ENCODE measurements at regions not wholly inside any gene's neighbourhood (a gene's known extent, or its start where the extent isn't known, plus 50 kb on each side); places are given as distances from the start of the nearest gene placed in this dataset.

DNA sequence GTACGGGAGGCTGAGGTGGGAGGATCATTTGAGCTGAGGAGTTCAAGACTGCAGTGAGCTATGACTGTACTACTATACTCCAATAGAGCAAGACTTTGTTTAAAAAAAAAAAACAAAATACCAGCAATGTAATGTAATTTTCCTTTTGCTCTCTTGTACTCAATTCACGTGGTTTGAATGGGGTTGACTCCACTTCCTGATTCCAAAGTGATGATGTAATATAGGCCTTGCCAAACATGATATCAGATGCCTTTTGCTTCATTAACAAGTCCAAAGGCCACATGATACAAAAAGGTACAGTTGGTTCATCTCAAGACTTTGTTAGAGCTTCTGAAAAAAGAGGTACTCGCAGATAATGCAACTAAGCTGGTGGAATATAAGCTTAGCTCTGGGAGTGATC is 321.8 kb downstream of the ZEB2 start:
- Histone ChIP-seq H2AFZ (ENCODE audit: low read length) (no peak overlapping the region), H3K9me3 (ENCODE audit: low read length) (no peaks in the 10 kb centered on the region), H3K4me3 (ENCODE audit: low read length) (no peak overlapping the region), H4K20me1 (ENCODE audit: insufficient read depth, low read depth, low read length) (no peaks in the 10 kb centered on the region), H3K4me1 (ENCODE audit: low read length) (peaks cover 42% of the 10 kb centered on the region), H3K27ac (ENCODE audit: low read length) (no peak overlapping the region), H3K27me3 (ENCODE audit: low read length) (no peaks in the 10 kb centered on the region), H3K9me2 (replicated peaks; ENCODE audit: insufficient read depth, low read length) (no peaks in the 10 kb centered on the region), H3K79me2 (ENCODE audit: low read length) (peaks cover 39% of the 10 kb centered on the region), H3K36me3 (ENCODE audit: insufficient read depth, low read length) (no peaks in the 10 kb centered on the region), H3K4me2 (ENCODE audit: low read depth, low read length, poor library complexity, severe bottlenecking) (no peak overlapping the region), H3K9ac (ENCODE audit: low read length) (no peak overlapping the region)
- DNase-seq = no peak

DNA sequence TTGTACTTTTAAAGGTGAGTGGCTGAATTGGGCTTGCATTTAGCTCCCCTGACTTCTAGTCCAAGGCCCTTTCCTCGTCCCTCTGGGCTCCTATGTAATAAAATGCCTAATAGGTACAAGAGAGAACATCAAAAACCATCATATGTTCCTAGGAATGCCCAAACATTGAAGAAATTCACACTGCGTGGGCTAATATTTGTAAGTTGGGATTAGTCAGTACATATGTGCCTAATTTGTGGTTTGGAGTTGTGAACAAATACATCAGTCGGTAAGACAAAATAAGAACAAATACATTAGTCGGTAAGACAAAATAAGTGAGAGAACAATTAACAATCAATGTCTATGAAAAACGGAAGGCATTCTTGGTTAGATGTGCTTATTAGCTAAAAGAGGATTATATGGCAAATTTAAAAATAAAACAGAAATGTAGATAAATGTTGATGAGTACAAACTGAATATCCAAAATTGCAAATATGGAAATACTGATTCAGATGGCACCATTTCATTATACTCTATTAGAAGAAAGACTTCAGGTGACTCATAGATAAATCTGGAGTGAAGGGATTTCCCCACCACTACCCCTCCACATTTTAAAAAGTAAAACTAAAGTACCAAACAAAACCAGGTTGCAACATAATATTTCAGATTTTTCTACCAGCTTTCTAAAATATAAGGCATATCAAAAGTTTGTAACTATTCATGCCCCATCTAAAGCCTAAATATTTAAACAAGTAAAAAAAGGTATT is 325.4 kb downstream of the ZEB2 start:
- peak overlapping the region; percentile 24 for H3K27ac ChIP-seq (ENCODE audit: low read length)
- H3K79me2 ChIP-seq (ENCODE audit: low read length) = peaks cover 38% of the 10 kb centered on the region
- H3K4me3 ChIP-seq (ENCODE audit: low read length) = no peak overlapping the region
- peak overlapping the region; percentile 57 for H3K4me2 ChIP-seq (ENCODE audit: low read depth, low read length, poor library complexity, severe bottlenecking)
- peaks cover 42% of the 10 kb centered on the region for H3K4me1 ChIP-seq (ENCODE audit: low read length)
- H3K27me3 ChIP-seq (ENCODE audit: low read length) = no peaks in the 10 kb centered on the region
- no peaks in the 10 kb centered on the region for H3K36me3 ChIP-seq (ENCODE audit: insufficient read depth, low read length)
- no peak overlapping the region for H3K9ac ChIP-seq (ENCODE audit: low read length)
- H4K20me1 ChIP-seq (ENCODE audit: insufficient read depth, low read depth, low read length) = no peaks in the 10 kb centered on the region
- H3K9me3 ChIP-seq (ENCODE audit: low read length) = no peaks in the 10 kb centered on the region
- no peak for DNase-seq
- H2AFZ ChIP-seq (ENCODE audit: low read length) = no peak overlapping the region
- no peaks in the 10 kb centered on the region for H3K9me2 ChIP-seq (replicated peaks; ENCODE audit: insufficient read depth, low read length)

DNA sequence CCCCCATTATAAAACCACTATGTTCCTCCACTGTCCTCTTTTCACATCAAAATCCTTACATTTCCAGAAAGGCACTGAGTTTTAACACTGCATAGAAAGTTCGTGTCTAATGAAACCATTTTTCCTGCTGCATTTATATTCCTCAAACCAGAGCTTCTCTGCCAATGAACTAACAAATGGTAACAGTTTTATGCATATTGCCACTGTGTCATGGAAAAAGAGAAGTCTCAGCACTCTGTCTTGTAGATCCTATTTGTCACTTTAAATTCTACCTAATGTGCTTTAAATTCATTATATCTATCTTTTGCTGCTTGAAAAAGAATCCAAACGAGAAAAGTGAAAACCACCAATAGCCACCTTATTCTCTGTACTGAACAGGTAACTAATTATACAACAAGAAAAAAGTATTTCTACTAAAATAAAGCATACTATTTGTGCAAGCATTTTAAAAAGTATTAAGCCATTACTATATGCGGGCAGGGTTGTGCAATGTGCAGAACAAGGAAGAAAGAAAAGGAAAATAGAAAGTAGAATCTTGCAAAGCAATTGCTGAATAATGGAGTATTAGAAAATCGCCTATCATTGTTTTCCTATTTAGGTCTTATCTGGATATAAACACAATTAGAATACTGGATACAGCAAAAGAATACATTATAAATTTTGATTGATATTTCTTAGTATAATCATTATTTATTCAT is 328.9 kb downstream of the ZEB2 start:
- Histone ChIP-seq H3K9me3 (ENCODE audit: low read length) (no peaks in the 10 kb centered on the region), H3K27ac (ENCODE audit: low read length) (peak overlapping the region; percentile 44)

DNA sequence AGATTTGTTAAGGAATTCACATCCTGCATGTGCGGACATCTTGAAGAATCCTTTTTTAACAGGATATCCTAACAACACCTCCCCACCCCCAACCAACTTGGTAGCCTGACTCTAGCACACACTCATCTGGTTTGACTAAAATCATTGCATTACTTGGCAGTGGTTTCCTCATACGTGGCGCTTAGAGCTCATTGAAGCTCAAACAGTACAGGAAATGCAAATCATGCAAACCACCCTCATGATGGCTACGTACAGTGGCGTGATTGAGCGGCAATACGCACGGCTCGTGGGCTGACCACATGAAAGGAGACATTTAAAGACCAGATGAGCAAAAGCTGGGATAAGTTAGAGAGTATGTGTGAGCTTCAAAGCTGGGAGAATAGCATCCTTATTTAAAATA is 336.2 kb downstream of the ZEB2 start:
- Histone ChIP-seq H2AFZ (ENCODE audit: low read length) (no peak overlapping the region), H3K79me2 (ENCODE audit: low read length) (peaks cover 28% of the 10 kb centered on the region), H3K4me1 (ENCODE audit: low read length) (peaks cover 25% of the 10 kb centered on the region), H3K9me3 (ENCODE audit: low read length) (no peaks in the 10 kb centered on the region), H3K9ac (ENCODE audit: low read length) (no peak overlapping the region), H3K4me2 (ENCODE audit: low read depth, low read length, poor library complexity, severe bottlenecking) (no peak overlapping the region), H3K9me2 (replicated peaks; ENCODE audit: insufficient read depth, low read length) (no peaks in the 10 kb centered on the region), H4K20me1 (ENCODE audit: insufficient read depth, low read depth, low read length) (no peaks in the 10 kb centered on the region), H3K36me3 (ENCODE audit: insufficient read depth, low read length) (0 out of 2 replicates have a peak, but pooled peaks cover 6% of the 10 kb centered on the region), H3K4me3 (ENCODE audit: low read length) (no peak overlapping the region), H3K27me3 (ENCODE audit: low read length) (no peaks in the 10 kb centered on the region), H3K27ac (ENCODE audit: low read length) (no peak overlapping the region)
- DNase-seq = no peak

More for the DNA sequence above, 328.9 kb downstream of the ZEB2 start:
- Histone ChIP-seq H3K27me3 (ENCODE audit: low read length) (no peaks in the 10 kb centered on the region), H3K4me2 (ENCODE audit: low read depth, low read length, poor library complexity, severe bottlenecking) (peak overlapping the region; percentile 44), H3K4me1 (ENCODE audit: low read length) (peaks cover 36% of the 10 kb centered on the region), H3K9me2 (replicated peaks; ENCODE audit: insufficient read depth, low read length) (no peaks in the 10 kb centered on the region), H3K36me3 (ENCODE audit: insufficient read depth, low read length) (no peaks in the 10 kb centered on the region), H3K9ac (ENCODE audit: low read length) (no peak overlapping the region), H3K4me3 (ENCODE audit: low read length) (no peak overlapping the region), H4K20me1 (ENCODE audit: insufficient read depth, low read depth, low read length) (no peaks in the 10 kb centered on the region), H3K79me2 (ENCODE audit: low read length) (peaks cover 47% of the 10 kb centered on the region), H2AFZ (ENCODE audit: low read length) (no peak overlapping the region)
- no peak for DNase-seq

DNA sequence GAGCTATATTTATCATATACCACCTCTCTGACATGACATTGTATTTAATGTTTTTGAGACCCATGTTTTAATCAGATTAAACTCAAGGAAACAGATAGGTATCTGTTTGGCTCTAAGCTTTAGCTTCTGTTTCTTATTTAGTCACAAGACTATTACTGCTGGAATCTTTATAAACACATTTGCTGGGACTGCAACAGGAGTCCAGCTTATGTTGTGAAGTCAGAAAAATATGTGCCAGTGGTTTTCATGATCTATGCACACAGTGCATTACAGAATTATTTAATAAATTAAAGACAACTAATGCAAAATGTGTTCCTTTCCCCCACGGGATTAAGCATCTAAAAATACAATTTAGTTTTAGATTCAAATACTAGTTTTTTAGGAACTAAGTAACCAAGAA is 338.9 kb downstream of the ZEB2 start:
- Histone ChIP-seq H3K27ac (ENCODE audit: low read length) (peak overlapping the region; percentile 19; the same call in 1 of the 2 replicates), H3K9ac (ENCODE audit: low read length) (no peak overlapping the region), H4K20me1 (ENCODE audit: insufficient read depth, low read depth, low read length) (no peaks in the 10 kb centered on the region), H3K4me2 (ENCODE audit: low read depth, low read length, poor library complexity, severe bottlenecking) (peak overlapping the region; percentile 14), H3K79me2 (ENCODE audit: low read length) (peaks cover 9% of the 10 kb centered on the region), H3K4me1 (ENCODE audit: low read length) (peaks cover 16% of the 10 kb centered on the region), H3K9me3 (ENCODE audit: low read length) (no peaks in the 10 kb centered on the region), H3K9me2 (replicated peaks; ENCODE audit: insufficient read depth, low read length) (no peaks in the 10 kb centered on the region), H3K4me3 (ENCODE audit: low read length) (no peak overlapping the region), H3K27me3 (ENCODE audit: low read length) (no peaks in the 10 kb centered on the region), H2AFZ (ENCODE audit: low read length) (no peak overlapping the region), H3K36me3 (ENCODE audit: insufficient read depth, low read length) (peaks cover 15% of the 10 kb centered on the region)
- DNase-seq = no peak

DNA sequence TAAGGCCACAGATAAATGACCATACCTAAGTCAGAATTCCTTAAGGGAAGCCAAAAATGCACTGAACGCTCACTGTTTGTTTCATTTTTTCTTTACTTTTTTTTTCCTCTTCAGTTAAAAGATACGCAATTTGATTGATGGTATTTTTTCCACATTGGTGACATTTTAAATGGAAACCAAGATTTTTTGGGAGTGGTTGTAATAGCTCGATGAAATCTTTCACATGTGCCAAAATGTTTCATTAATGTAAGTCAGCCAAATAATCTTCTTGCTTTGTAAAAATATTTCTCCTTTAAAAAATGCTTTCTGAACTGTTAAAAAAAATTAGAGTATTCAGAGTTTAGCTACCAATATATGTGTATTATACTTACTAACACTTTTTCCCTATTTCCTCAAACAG is 339.8 kb downstream of the ZEB2 start:
- no peaks in the 10 kb centered on the region for H4K20me1 ChIP-seq (ENCODE audit: insufficient read depth, low read depth, low read length)
- H3K4me3 ChIP-seq (ENCODE audit: low read length) = no peak overlapping the region
- no peaks in the 10 kb centered on the region for H3K27me3 ChIP-seq (ENCODE audit: low read length)
- peaks cover 8% of the 10 kb centered on the region; the same call in 1 of the 2 replicates for H3K79me2 ChIP-seq (ENCODE audit: low read length)
- H2AFZ ChIP-seq (ENCODE audit: low read length) = no peak overlapping the region
- no peak overlapping the region for H3K4me2 ChIP-seq (ENCODE audit: low read depth, low read length, poor library complexity, severe bottlenecking)
- no peak overlapping the region for H3K9ac ChIP-seq (ENCODE audit: low read length)
- H3K36me3 ChIP-seq (ENCODE audit: insufficient read depth, low read length) = peaks cover 15% of the 10 kb centered on the region
- H3K9me3 ChIP-seq (ENCODE audit: low read length) = no peaks in the 10 kb centered on the region
- no peaks in the 10 kb centered on the region for H3K9me2 ChIP-seq (replicated peaks; ENCODE audit: insufficient read depth, low read length)
- H3K4me1 ChIP-seq (ENCODE audit: low read length) = peaks cover 9% of the 10 kb centered on the region
- H3K27ac ChIP-seq (ENCODE audit: low read length) = no peak overlapping the region
- DNase-seq = no peak

DNA sequence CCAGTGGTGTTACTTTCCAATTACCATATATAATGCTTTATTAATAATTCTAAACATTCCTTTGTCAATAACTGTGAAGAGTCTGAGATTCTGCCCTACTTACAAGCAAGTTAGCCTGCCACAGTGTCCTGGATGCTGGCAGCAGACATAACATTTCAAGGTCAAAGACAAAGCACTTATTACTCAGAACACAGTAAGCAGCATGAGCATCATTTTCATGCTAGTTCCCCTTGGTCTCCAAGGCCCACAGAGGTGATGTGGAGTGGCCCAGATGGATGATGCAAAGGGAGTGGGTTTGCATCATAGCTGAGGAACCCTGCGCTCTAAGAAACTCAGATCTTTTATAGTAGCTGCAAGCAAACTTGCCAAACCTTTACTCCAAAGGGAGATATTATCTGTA is 349.7 kb downstream of the ZEB2 start:
- Histone ChIP-seq H3K27ac (ENCODE audit: low read length) (no peak overlapping the region), H2AFZ (ENCODE audit: low read length) (no peak overlapping the region), H3K9ac (ENCODE audit: low read length) (no peak overlapping the region), H3K4me1 (ENCODE audit: low read length) (no peaks in the 10 kb centered on the region), H3K9me3 (ENCODE audit: low read length) (no peaks in the 10 kb centered on the region), H3K9me2 (replicated peaks; ENCODE audit: insufficient read depth, low read length) (no peaks in the 10 kb centered on the region), H3K4me2 (ENCODE audit: low read depth, low read length, poor library complexity, severe bottlenecking) (no peak overlapping the region), H3K79me2 (ENCODE audit: low read length) (no peaks in the 10 kb centered on the region), H3K4me3 (ENCODE audit: low read length) (no peak overlapping the region), H3K27me3 (ENCODE audit: low read length) (no peaks in the 10 kb centered on the region), H4K20me1 (ENCODE audit: insufficient read depth, low read depth, low read length) (no peaks in the 10 kb centered on the region), H3K36me3 (ENCODE audit: insufficient read depth, low read length) (peaks cover 4% of the 10 kb centered on the region)
- no peak for DNase-seq

DNA sequence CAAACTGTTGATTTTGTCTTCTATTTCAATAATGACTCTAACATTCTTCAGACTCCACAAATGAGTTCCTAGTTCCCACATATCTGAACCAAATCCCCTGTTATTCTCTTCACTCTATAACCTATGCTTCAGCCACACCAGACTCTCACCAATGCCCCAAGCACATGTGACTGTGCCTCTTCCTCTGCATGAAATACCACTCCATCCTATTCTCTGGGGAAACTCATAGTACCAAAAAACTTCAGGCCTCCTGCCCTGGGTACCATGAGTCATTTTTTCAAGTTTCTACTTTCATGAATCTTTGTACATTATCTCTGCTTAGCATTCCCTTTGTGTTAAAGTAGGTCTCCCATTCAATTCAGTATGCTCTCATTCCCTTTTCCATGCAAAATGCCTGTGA is 353.2 kb downstream of the ZEB2 start:
- Histone ChIP-seq H3K4me2 (ENCODE audit: low read depth, low read length, poor library complexity, severe bottlenecking) (no peak overlapping the region), H3K9ac (ENCODE audit: low read length) (no peak overlapping the region), H3K79me2 (ENCODE audit: low read length) (0 out of 2 replicates have a peak, but pooled peaks cover 2% of the 10 kb centered on the region), H4K20me1 (ENCODE audit: insufficient read depth, low read depth, low read length) (no peaks in the 10 kb centered on the region), H3K4me1 (ENCODE audit: low read length) (peaks cover 6% of the 10 kb centered on the region), H3K36me3 (ENCODE audit: insufficient read depth, low read length) (no peaks in the 10 kb centered on the region), H3K9me3 (ENCODE audit: low read length) (no peaks in the 10 kb centered on the region), H3K9me2 (replicated peaks; ENCODE audit: insufficient read depth, low read length) (no peaks in the 10 kb centered on the region), H2AFZ (ENCODE audit: low read length) (no peak overlapping the region), H3K27me3 (ENCODE audit: low read length) (no peaks in the 10 kb centered on the region), H3K27ac (ENCODE audit: low read length) (no peak overlapping the region), H3K4me3 (ENCODE audit: low read length) (no peak overlapping the region)
- DNase-seq = no peak
